ENCODE measurements at regions not wholly inside any gene's neighbourhood (a gene's known extent, or its start where the extent isn't known, plus 50 kb on each side); places are given as distances from the start of the nearest gene placed in this dataset.

- TF ChIP-seq, protein P1, sequence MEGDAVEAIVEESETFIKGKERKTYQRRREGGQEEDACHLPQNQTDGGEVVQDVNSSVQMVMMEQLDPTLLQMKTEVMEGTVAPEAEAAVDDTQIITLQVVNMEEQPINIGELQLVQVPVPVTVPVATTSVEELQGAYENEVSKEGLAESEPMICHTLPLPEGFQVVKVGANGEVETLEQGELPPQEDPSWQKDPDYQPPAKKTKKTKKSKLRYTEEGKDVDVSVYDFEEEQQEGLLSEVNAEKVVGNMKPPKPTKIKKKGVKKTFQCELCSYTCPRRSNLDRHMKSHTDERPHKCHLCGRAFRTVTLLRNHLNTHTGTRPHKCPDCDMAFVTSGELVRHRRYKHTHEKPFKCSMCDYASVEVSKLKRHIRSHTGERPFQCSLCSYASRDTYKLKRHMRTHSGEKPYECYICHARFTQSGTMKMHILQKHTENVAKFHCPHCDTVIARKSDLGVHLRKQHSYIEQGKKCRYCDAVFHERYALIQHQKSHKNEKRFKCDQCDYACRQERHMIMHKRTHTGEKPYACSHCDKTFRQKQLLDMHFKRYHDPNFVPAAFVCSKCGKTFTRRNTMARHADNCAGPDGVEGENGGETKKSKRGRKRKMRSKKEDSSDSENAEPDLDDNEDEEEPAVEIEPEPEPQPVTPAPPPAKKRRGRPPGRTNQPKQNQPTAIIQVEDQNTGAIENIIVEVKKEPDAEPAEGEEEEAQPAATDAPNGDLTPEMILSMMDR (conservative IDR thresholded peaks at IDR 0.05): no peak
- H4K20me1 ChIP-seq (ENCODE audit: control insufficient read depth, insufficient read depth, insufficient read length): no peaks in the 10 kb centered on the region
- H2BK15ac ChIP-seq (ENCODE audit: low read depth, low read length): no peak overlapping the region
- H3K79me1 ChIP-seq (ENCODE audit: insufficient read depth, low read depth, low read length, poor library complexity, severe bottlenecking): no peaks in the 10 kb centered on the region
- H2BK120ac ChIP-seq (ENCODE audit: low read depth, low read length, poor library complexity, severe bottlenecking): no peak overlapping the region
- H2AFZ ChIP-seq (ENCODE audit: low read length): no peak overlapping the region
- no peak overlapping the region for H2BK5ac ChIP-seq (ENCODE audit: insufficient read length, low read length)
- H3K36me3 Mint-ChIP-seq (ENCODE audit: insufficient read depth in 1 of 3, low read depth in 3 of 3): no peaks in the 10 kb centered on the region; a peak in 1 of 7 replicates
- peaks cover 0 to 9% of the 10 kb centered on the region in 2 experiments; a peak in 1 of 5 replicates for H3K9me3 Mint-ChIP-seq
- no peak overlapping the region for H3T11ph ChIP-seq (ENCODE audit: low read length)
- no peak overlapping the region for H2AK5ac ChIP-seq (ENCODE audit: insufficient read length, low read length)
- H3K9ac ChIP-seq (ENCODE audit: extremely low read depth, insufficient read length, low read length): no peak overlapping the region
- H3K56ac ChIP-seq (ENCODE audit: insufficient read length, low read depth, low read length): no peak overlapping the region
- no peak overlapping the region for H4K5ac ChIP-seq (ENCODE audit: insufficient read length, low read depth, low read length)
- H3K27ac Mint-ChIP-seq: no peak overlapping the region
- no peaks in the 10 kb centered on the region for H3K27me3 ChIP-seq (ENCODE audit: insufficient read depth, low read length)
- H3K23ac ChIP-seq (ENCODE audit: insufficient read length, low read depth, low read length): no peak overlapping the region
- no peaks in the 10 kb centered on the region for H3K79me2 ChIP-seq (ENCODE audit: insufficient read depth, low read length)
- H3K4ac ChIP-seq (ENCODE audit: low read depth, low read length): no peak overlapping the region
- H2BK12ac ChIP-seq (ENCODE audit: insufficient read length, low read depth, low read length): no peak overlapping the region
- H3K27me3 Mint-ChIP-seq (ENCODE audit: low read depth): peaks cover 14% of the 10 kb centered on the region
- H4K91ac ChIP-seq (ENCODE audit: insufficient read length, low read depth, low read length): no peak overlapping the region
- no peak overlapping the region for H2BK20ac ChIP-seq (ENCODE audit: low read depth, low read length, poor library complexity, severe bottlenecking)
- no peak overlapping the region for H4K8ac ChIP-seq (replicated peaks; ENCODE audit: insufficient read length, low read depth, low read length)
- no peak overlapping the region for H3K18ac ChIP-seq (ENCODE audit: insufficient read length, low read depth, low read length)
- H3K4me1 ChIP-seq (ENCODE audit: insufficient read depth, low read length): no peaks in the 10 kb centered on the region
- H3K9me3 ChIP-seq (ENCODE audit: control insufficient read depth, low read depth, low read length): no peaks in the 10 kb centered on the region
- DNase-seq: no peak
- H3K23me2 ChIP-seq (ENCODE audit: insufficient read length, low read depth, low read length, poor library complexity, severe bottlenecking): peaks cover 2% of the 10 kb centered on the region
- no peak overlapping the region for H3K14ac ChIP-seq (ENCODE audit: insufficient read depth, low read length)
- no CpG with 5 or more reads among the region's 8 CpGs for WGBS (ENCODE audit: extremely low coverage, insufficient read length, low lambda C conversion rate)
- peaks cover 9 to 18% of the 10 kb centered on the region in 2 experiments for H3K4me1 Mint-ChIP-seq
- H3K27ac ChIP-seq (ENCODE audit: insufficient read length, low read depth, low read length): no peak overlapping the region
- no peak overlapping the region for H3K4me2 ChIP-seq (ENCODE audit: insufficient read depth, insufficient read length, low read length)
- no peak overlapping the region for H3K4me3 Mint-ChIP-seq
Measured at GRCh38 chr6:168200571-168201134, 118.9 kb downstream of the DACT2 start.
